Lower leg skin (tissue), 4 donors: ENCODE measurements at regions not wholly inside any gene's neighbourhood (a gene's known extent, or its start where the extent isn't known, plus 50 kb on each side); places are given as distances from the start of the nearest gene placed in this dataset.

Experiments used
- DNase-seq, 2 donors: peaks; one replicate each; pipeline ENCODE4 v3.0.0-alpha.2; 2019; ENCODE audit warnings: low spot score in 2 of 2
- H3K4me3 ChIP-seq: fragments of 200-600 bp; sonication (generic); 2 replicates; pipeline ENCODE4 v1.5.1; 2017; ENCODE audit warnings: mild to moderate bottlenecking, low read depth; ENCODE audit not compliant: poor library complexity, severe bottlenecking
- POLR2A ChIP-seq, 2 donors: fragments of 450-650 bp; IDR thresholded peaks; one replicate each; pipeline ENCODE4 v1.6.1; 2016 to 2017; ENCODE audit warnings: antibody characterized with exemption in 2 of 2, mild to moderate bottlenecking in 1 of 2, moderate library complexity in 1 of 2
- WGBS, 2 donors: methylation state at CpG; one replicate each; pipeline ENCODE4 v1.1.5; 2018; 5-methylcytosine and 5-hydroxymethylcytosine counted together
- intact Hi-C: fragments of 100-400 bp; cut with DNase I; formaldehyde crosslinking; loops from one replicate; pipeline ENCODE4 v1.15.0; 2023; ENCODE audit warnings: low total_unique reads
- TF ChIP-seq, protein P1 (sequence below), 3 donors: fragments of 450-650 bp; IDR thresholded peaks; one replicate each; pipeline ENCODE4 v1.5.1; 2016; ENCODE audit warnings: antibody characterized with exemption in 3 of 3, mild to moderate bottlenecking in 3 of 3, moderate library complexity in 2 of 3

DNA sequence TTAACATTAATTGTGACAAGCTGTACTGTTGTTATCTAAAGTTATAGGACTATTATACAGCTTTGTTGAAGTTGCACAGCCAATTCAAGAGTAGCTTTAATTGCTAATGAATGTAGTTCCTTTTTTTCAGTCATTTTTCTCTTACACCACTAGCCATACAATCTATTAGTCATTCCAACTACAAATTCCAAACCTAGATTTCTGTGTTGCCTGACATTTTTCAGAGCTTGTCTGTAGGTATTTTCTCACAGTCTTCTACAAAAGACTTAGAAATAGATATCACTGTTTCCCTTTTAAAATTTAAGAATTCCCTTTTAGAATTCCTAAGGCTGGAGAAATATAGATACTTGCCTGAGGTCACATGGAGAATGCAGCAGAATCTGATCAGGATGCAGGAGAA, 307.0 kb upstream of the HS3ST1 start:
- intact Hi-C loops: no loop called here
- H3K4me3 ChIP-seq: no peak overlapping the region
- DNase-seq: no peak
- TF ChIP-seq, protein P1, sequence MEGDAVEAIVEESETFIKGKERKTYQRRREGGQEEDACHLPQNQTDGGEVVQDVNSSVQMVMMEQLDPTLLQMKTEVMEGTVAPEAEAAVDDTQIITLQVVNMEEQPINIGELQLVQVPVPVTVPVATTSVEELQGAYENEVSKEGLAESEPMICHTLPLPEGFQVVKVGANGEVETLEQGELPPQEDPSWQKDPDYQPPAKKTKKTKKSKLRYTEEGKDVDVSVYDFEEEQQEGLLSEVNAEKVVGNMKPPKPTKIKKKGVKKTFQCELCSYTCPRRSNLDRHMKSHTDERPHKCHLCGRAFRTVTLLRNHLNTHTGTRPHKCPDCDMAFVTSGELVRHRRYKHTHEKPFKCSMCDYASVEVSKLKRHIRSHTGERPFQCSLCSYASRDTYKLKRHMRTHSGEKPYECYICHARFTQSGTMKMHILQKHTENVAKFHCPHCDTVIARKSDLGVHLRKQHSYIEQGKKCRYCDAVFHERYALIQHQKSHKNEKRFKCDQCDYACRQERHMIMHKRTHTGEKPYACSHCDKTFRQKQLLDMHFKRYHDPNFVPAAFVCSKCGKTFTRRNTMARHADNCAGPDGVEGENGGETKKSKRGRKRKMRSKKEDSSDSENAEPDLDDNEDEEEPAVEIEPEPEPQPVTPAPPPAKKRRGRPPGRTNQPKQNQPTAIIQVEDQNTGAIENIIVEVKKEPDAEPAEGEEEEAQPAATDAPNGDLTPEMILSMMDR (IDR thresholded peaks at IDR 0.05): no peak

DNA sequence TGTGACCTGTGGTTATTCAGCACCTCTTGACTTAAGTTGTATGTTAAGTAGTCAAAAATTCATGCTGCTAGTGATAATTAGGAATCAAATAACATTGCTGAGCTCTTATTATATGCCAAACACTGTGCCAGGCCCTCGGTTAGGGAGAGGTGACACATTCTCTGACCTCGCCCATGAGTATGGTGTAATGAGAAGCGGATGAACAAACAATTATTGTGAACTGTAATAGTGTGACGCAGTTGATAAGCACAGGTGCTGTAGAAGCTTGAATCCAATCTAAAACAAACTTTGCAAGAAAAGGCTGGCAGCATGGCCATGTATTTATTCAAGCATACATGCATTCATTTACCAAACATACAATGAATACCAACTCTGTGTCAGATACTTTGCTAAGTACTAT, 303.5 kb upstream of the HS3ST1 start:
- 56 to 61% methylated on average over 4 of the region's 4 CpGs for WGBS, 2 donors
- no peak for DNase-seq
- intact Hi-C loops: no loop called here
- no peak for TF ChIP-seq POLR2A (IDR thresholded peaks at IDR 0.05)
- TF ChIP-seq, protein P1 (IDR thresholded peaks at IDR 0.05): no peak
- no peak overlapping the region for H3K4me3 ChIP-seq

DNA sequence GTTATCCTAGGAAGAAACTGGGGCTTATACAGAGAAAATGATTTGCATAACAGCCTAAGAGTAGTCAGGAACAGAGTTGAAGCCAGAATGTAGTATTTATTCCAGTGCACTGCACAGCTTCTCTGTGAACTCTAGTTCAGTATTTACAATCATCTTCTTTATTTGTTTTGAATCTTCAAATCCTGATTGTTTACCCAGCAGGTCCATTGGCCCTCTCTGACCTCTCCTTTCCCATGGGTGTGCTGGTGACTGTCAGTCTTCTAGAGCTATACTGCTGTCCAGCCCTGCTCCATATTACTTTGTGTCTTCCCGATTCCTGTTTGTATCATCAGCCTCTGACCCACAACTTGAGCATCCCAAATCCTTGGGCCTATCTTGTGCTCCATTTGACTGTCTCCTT, 301.9 kb upstream of the HS3ST1 start:
- no peak for DNase-seq
- 85 to 100% methylated on average over 1 of the region's 1 CpG for WGBS, 2 donors
- no peak overlapping the region for H3K4me3 ChIP-seq
- no peak for TF ChIP-seq POLR2A (IDR thresholded peaks at IDR 0.05)
- TF ChIP-seq, protein P1 (IDR thresholded peaks at IDR 0.05): no peak
- intact Hi-C loops: no loop called here

DNA sequence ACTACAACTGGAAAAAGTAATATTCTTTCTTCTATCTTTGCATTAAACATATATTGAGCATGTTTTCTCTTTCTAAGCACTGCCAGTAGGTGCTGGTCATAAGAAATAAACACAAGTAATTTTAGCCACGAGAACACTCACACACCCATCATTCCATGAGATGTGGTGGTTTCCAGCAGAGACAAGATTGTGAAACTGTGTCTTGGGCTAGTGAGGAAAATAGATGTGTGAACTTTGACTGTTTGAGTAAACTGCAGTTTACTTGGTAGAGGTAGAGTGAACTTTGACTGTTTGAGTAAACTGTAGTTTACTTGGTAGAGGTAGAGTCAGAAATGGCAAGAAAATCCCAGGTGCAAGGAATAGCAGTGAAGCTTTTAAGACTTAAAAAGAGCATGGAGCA, 300.9 kb upstream of the HS3ST1 start:
- H3K4me3 ChIP-seq: no peak overlapping the region
- TF ChIP-seq POLR2A (IDR thresholded peaks at IDR 0.05): no peak
- TF ChIP-seq, protein P1 (IDR thresholded peaks at IDR 0.05): no peak
- intact Hi-C loops: no loop called here
- 81% methylated on average over 1 of the region's 1 CpG for WGBS, 2 donors
- DNase-seq: no peak

DNA sequence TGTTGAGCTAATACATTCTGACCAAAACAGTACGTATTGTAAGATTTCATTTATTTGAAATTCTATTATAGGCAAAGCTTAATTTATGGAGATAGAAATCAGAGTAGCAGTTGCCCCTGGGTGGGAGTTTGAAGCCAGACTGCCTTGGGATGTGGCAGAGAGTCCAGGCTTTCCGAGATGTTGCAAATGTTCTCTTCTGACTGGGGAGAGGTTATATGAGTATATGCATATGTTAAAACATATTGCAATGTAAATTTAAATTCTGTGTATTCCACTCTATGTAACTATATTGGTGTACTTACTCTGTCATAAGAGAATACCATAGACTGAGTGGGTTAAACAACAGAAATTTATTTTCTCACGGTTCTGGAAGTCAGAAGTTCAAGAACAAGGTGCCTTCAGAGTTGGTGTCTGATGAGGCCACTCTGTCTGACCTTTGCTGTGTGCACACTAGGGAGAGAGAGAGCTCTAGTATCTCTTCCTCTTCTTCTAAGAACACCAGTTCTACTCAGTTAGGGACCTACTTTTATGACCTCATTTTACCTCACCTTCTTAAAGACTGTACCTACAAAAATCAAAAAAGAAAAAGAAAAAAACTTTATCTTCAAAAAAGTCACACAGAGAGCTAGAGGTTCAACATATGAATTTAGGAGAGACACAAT, 299.3 kb upstream of the HS3ST1 start:
- TF ChIP-seq POLR2A (IDR thresholded peaks at IDR 0.05): no peak
- TF ChIP-seq, protein P1 (IDR thresholded peaks at IDR 0.05): no peak
- 75 to 82% methylated on average over 3 of the region's 3 CpGs for WGBS, 2 donors
- H3K4me3 ChIP-seq: no peak overlapping the region
- DNase-seq: no peak
- intact Hi-C loops: no loop called here

DNA sequence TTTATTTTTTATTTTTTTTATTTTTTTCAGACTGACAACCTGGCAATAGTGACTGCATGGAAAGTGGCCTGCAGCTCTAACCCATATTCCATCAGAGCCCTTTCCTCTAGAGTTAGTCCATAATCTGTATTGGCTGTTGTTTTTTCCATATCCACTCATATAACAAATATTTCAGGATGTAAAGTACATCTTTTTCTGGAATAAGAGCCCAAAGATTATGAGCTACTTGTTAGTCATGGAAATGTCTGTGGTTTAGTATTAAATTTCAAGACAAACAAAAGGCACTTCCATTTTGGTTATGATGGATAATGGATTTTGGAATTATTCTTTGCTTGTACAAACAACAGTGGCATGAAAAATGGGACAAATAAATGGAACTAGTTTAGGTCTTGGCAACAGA, 296.0 kb upstream of the HS3ST1 start:
- intact Hi-C loops: no loop called here
- DNase-seq: no peak
- H3K4me3 ChIP-seq: no peak overlapping the region
- TF ChIP-seq POLR2A (IDR thresholded peaks at IDR 0.05): no peak
- TF ChIP-seq, protein P1 (IDR thresholded peaks at IDR 0.05): no peak
